ENCODE measurements at regions not wholly inside any gene's neighbourhood (a gene's known extent, or its start where the extent isn't known, plus 50 kb on each side); places are given as distances from the start of the nearest gene placed in this dataset.

DNA sequence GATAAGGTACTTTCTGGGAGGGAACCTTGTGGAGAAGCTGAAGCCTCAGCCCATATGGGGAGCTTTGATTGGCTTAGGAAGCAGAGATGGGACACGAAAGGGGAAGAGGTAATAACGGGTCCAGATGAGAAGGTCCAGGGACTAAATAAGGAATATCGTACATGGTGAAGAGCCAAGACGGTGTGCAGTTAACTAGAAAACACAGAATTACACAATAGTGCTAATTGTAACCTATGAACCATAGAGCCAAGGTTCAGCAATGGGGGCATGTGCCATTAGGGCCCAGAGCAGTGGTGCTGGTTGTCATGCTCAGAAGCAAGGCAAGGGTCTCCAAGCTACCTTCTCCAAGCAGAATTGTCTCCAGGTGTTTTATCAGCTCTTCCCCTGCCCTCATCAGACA, 106.1 kb downstream of the IRS2 start:
- TF ChIP-seq POLR2A (IDR thresholded peaks at IDR 0.05; ENCODE audit: low read depth, low read length) (no peak), RAD21 (IDR thresholded peaks at IDR 0.05; ENCODE audit: low read length) (no peak), CEBPB (IDR thresholded peaks at IDR 0.05; ENCODE audit: low read depth, low read length) (no peak), FOS (IDR thresholded peaks at IDR 0.05; ENCODE audit: low read depth, low read length) (no peak), RCOR1 (IDR thresholded peaks at IDR 0.05; ENCODE audit: insufficient replicate concordance, low read length) (no peak), CHD1 (IDR thresholded peaks at IDR 0.05; ENCODE audit: low read depth, low read length) (no peak), MXI1 (IDR thresholded peaks at IDR 0.05; ENCODE audit: borderline replicate concordance, low read depth, low read length) (no peak), RFX5 (IDR thresholded peaks at IDR 0.05; ENCODE audit: low read depth, low read length) (no peak)
- TF ChIP-seq, protein P1, sequence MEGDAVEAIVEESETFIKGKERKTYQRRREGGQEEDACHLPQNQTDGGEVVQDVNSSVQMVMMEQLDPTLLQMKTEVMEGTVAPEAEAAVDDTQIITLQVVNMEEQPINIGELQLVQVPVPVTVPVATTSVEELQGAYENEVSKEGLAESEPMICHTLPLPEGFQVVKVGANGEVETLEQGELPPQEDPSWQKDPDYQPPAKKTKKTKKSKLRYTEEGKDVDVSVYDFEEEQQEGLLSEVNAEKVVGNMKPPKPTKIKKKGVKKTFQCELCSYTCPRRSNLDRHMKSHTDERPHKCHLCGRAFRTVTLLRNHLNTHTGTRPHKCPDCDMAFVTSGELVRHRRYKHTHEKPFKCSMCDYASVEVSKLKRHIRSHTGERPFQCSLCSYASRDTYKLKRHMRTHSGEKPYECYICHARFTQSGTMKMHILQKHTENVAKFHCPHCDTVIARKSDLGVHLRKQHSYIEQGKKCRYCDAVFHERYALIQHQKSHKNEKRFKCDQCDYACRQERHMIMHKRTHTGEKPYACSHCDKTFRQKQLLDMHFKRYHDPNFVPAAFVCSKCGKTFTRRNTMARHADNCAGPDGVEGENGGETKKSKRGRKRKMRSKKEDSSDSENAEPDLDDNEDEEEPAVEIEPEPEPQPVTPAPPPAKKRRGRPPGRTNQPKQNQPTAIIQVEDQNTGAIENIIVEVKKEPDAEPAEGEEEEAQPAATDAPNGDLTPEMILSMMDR (conservative IDR thresholded peaks at IDR 0.05; ENCODE audit: low read depth, low read length): no peak

Measured in IMR-90 (cell line).